CD4-positive, CD25-positive, alpha-beta regulatory T cell (primary cell): ENCODE measurements at regions not wholly inside any gene's neighbourhood (a gene's known extent, or its start where the extent isn't known, plus 50 kb on each side); places are given as distances from the start of the nearest gene placed in this dataset.

Experiments used
- ATAC-seq, 2 donors: fragments of 150-1000 bp; cut with Tn5 transposase; one replicate each; pipeline ENCODE4 v1.10.0; 2021; ENCODE audit warnings: low read depth in 2 of 2, moderate number of reproducible peaks in 2 of 2, moderate library complexity in 1 of 2
- DNase-seq, 3 donors: peaks; one replicate each; pipeline versions ENCODE4 v3.0.0 to v3.0.0-alpha.2; 2012 to 2022; ENCODE audit warnings: mixed read lengths in 1 of 3
- H3K27ac ChIP-seq: one replicate; pipeline ENCODE4 v1.7.0; 2013; ENCODE audit warnings: mild to moderate bottlenecking, low read length; ENCODE audit not compliant: insufficient read depth, poor library complexity, severe bottlenecking
- H3K27me3 ChIP-seq: one replicate; pipeline ENCODE4 v1.7.0; 2013; ENCODE audit warnings: low read length; ENCODE audit not compliant: control insufficient read depth, insufficient read depth
- H3K36me3 ChIP-seq: one replicate; pipeline ENCODE4 v1.7.0; 2013; ENCODE audit warnings: mild to moderate bottlenecking, low read length, moderate library complexity; ENCODE audit not compliant: control insufficient read depth, insufficient read depth
- H3K4me1 ChIP-seq: 2 replicates; pipeline ENCODE4 v1.7.0; 2013; ENCODE audit warnings: mild to moderate bottlenecking, low read length; ENCODE audit not compliant: insufficient read depth, control insufficient read depth, poor library complexity, severe bottlenecking
- H3K4me3 ChIP-seq: one replicate; pipeline ENCODE4 v1.7.0; 2013; ENCODE audit warnings: low read depth, mild to moderate bottlenecking, low read length, moderate library complexity
- H3K9me3 ChIP-seq, 2 experiments: 1 replicate in 1 of 2; 2 replicates in 1 of 2; pipeline ENCODE4 v1.7.0; 2013; ENCODE audit warnings: low read length in 2 of 2, mild to moderate bottlenecking in 1 of 2, moderate library complexity in 1 of 2; ENCODE audit not compliant: control insufficient read depth in 2 of 2
- H3K27ac Mint-ChIP-seq, 3 donors: one replicate each; pipeline ENCODE4 v1.8.0; 2020 to 2022; ENCODE audit warnings: mild to moderate bottlenecking in 3 of 3, mixed read lengths in 3 of 3, moderate library complexity in 2 of 3
- H3K27me3 Mint-ChIP-seq: one replicate; pipeline ENCODE4 v1.8.0; 2022; ENCODE audit warnings: mild to moderate bottlenecking, mixed read lengths
- H3K36me3 Mint-ChIP-seq: one replicate; pipeline ENCODE4 v1.8.0; 2020; ENCODE audit warnings: mixed read lengths
- H3K4me1 Mint-ChIP-seq, 4 donors: one replicate each; pipeline ENCODE4 v1.8.0; 2020 to 2022; ENCODE audit warnings: mixed read lengths in 4 of 4, mild to moderate bottlenecking in 1 of 4
- H3K4me3 Mint-ChIP-seq, 4 donors: one replicate each; pipeline ENCODE4 v1.8.0; 2020 to 2022; ENCODE audit warnings: mild to moderate bottlenecking in 4 of 4, mixed read lengths in 4 of 4, moderate library complexity in 3 of 4
- H3K9me3 Mint-ChIP-seq, 7 donors: one replicate each; pipeline ENCODE4 v1.8.0; 2020 to 2022; ENCODE audit warnings: mixed read lengths in 7 of 7, mild to moderate bottlenecking in 3 of 7, moderate library complexity in 2 of 7

DNA sequence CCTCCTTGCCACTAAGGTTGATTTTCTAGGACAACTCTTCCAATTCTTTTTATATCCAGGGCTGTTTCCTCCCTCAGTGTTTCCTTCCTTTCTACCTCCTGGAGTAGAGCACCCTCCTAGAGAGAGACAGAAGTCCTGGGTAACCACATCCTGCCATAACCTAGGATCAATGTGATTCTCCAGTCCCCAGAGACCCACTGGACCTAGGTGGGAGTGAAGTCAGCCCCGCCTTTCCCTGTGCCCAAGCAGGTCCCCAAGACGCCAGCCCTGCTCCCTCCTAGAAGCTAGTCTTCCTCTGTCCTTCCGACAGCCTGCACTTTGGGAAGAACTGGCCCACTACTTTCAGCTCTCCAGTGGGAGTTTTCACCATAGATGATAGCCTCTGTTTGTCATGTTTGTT is 166.8 kb upstream of the PLEKHG7 start:
- DNase-seq (no peak), ATAC-seq (no peak)
- Histone ChIP-seq H3K4me1 (peaks cover 22% of the 10 kb centered on the region), H3K36me3 (no peaks in the 10 kb centered on the region), H3K4me3 (no peak overlapping the region), H3K9me3 (no peaks in the 10 kb centered on the region), H3K27me3 (no peaks in the 10 kb centered on the region), H3K27ac (no peak overlapping the region)
- Mint-ChIP-seq H3K4me1 (peaks cover 19 to 36% (median 32%) of the 10 kb centered on the region in 4 donors), H3K9me3 (peaks cover 0 to 3% (median 0%) of the 10 kb centered on the region in 7 donors), H3K27ac (peak overlapping the region in 1 of 3 donors; percentile 44), H3K4me3 (no peak overlapping the region), H3K36me3 (no peaks in the 10 kb centered on the region), H3K27me3 (no peaks in the 10 kb centered on the region)

DNA sequence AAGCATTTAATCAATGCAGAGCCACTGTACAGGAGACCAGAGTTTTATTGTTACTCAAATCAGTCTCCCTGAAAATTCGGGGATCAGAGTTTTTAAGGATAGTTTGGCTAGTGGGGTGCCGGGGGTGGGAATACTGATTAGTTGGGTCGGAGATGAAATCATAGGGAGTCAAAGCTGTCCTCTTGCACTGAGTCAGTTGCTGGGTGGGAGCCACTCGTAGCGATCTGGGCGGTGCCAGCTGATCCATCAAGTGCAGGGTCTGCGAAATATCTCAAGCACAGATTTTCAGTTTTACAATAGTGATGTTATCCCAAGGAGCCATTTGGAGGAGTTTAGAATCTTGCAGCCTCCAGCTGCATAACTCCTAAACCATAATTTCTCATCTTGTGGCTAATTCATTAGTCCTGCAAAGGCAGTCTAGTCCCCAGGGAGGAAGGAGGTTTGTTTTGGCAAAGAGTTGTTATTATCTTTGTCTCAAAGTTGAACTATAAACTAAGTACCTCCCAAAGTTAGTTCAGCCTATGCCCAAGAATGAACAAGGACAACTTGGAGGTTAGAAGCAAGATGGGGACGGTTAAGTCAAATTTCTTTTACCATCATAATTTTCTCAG is 169.4 kb upstream of the PLEKHG7 start:
- peaks cover 10 to 20% (median 13%) of the 10 kb centered on the region in 4 donors for H3K4me1 Mint-ChIP-seq
- no peak overlapping the region for H3K4me3 Mint-ChIP-seq
- Histone ChIP-seq H3K27ac (no peak overlapping the region), H3K9me3 (no peaks in the 10 kb centered on the region), H3K27me3 (no peaks in the 10 kb centered on the region), H3K4me1 (no peaks in the 10 kb centered on the region), H3K4me3 (no peak overlapping the region), H3K36me3 (no peaks in the 10 kb centered on the region)
- H3K9me3 Mint-ChIP-seq: peaks cover 0 to 3% (median 0%) of the 10 kb centered on the region in 7 donors
- ATAC-seq: no peak
- H3K27me3 Mint-ChIP-seq: no peaks in the 10 kb centered on the region
- no peak for DNase-seq
- H3K27ac Mint-ChIP-seq: peak overlapping the region in 1 of 3 donors; percentile 10
- H3K36me3 Mint-ChIP-seq: peaks cover 8% of the 10 kb centered on the region

- Histone ChIP-seq H3K4me3 (no peak overlapping the region), H3K4me1 (no peaks in the 10 kb centered on the region), H3K27ac (no peak overlapping the region), H3K36me3 (no peaks in the 10 kb centered on the region), H3K27me3 (no peaks in the 10 kb centered on the region), H3K9me3 (no peaks in the 10 kb centered on the region)
- Mint-ChIP-seq H3K27ac (peak overlapping the region in 1 of 3 donors; percentile 64), H3K9me3 (peaks cover 0 to 3% (median 0%) of the 10 kb centered on the region in 7 donors), H3K27me3 (no peaks in the 10 kb centered on the region), H3K4me1 (peaks cover 0 to 22% (median 4%) of the 10 kb centered on the region in 4 donors), H3K4me3 (no peak overlapping the region), H3K36me3 (peaks cover 8% of the 10 kb centered on the region)
- DNase-seq: no peak
- no peak for ATAC-seq
Measured at GRCh38 chr12:92530706-92531105, 172.1 kb upstream of the PLEKHG7 start.

GRCh38 chr12:92529944-92530343 is 172.8 kb upstream of the PLEKHG7 start:
- H3K27ac ChIP-seq: no peak overlapping the region
- no peak for ATAC-seq
- peaks cover 8% of the 10 kb centered on the region for H3K36me3 Mint-ChIP-seq

DNA sequence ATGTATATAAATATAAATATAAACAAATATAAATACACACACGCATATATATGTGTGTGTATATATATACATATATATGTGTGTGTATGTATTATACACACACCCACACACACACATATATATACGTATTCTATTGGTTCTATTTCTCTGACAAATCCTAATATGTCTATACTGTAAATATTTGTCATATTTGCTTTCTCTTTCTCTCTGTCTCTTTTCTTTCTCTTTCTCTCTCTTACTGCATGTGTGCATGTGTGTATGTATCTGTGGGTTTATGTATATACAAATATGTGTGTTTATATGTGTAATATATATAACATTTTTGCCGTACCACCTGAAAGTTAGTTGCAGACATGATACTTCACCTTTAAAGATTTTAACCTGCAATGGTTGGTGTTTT is 174.2 kb upstream of the PLEKHG7 start:
- H3K4me3 Mint-ChIP-seq: no peak overlapping the region
- no peaks in the 10 kb centered on the region for H3K9me3 ChIP-seq
- no peaks in the 10 kb centered on the region for H3K4me1 ChIP-seq
- ATAC-seq (no peak), DNase-seq (no peak)
- no peaks in the 10 kb centered on the region for H3K36me3 ChIP-seq
- H3K27ac ChIP-seq: no peak overlapping the region
- no peaks in the 10 kb centered on the region for H3K27me3 Mint-ChIP-seq
- no peak overlapping the region for H3K4me3 ChIP-seq
- H3K36me3 Mint-ChIP-seq: peaks cover 8% of the 10 kb centered on the region
- H3K9me3 Mint-ChIP-seq: peaks cover 0 to 4% (median 0%) of the 10 kb centered on the region in 7 donors
- peaks cover 0 to 31% (median 9%) of the 10 kb centered on the region in 4 donors for H3K4me1 Mint-ChIP-seq
- H3K27me3 ChIP-seq: no peaks in the 10 kb centered on the region
- no peak overlapping the region for H3K27ac Mint-ChIP-seq

More at GRCh38 chr12:92529944-92530343, 172.8 kb upstream of the PLEKHG7 start:
- Mint-ChIP-seq H3K4me3 (no peak overlapping the region), H3K4me1 (peaks cover 0 to 26% (median 3%) of the 10 kb centered on the region in 4 donors), H3K27ac (peak overlapping the region in 1 of 3 donors; percentile 2), H3K9me3 (peaks cover 0 to 4% (median 0%) of the 10 kb centered on the region in 7 donors), H3K27me3 (no peaks in the 10 kb centered on the region)
- Histone ChIP-seq H3K27me3 (no peaks in the 10 kb centered on the region), H3K4me1 (no peaks in the 10 kb centered on the region), H3K4me3 (no peak overlapping the region), H3K9me3 (no peaks in the 10 kb centered on the region), H3K36me3 (no peaks in the 10 kb centered on the region)
- no peak for DNase-seq

GRCh38 chr12:92528097-92528496 is 174.7 kb upstream of the PLEKHG7 start:
- H3K9me3 ChIP-seq: no peaks in the 10 kb centered on the region
- peaks cover 8% of the 10 kb centered on the region for H3K36me3 Mint-ChIP-seq
- DNase-seq (no peak), ATAC-seq (no peak)
- H3K27me3 ChIP-seq: no peaks in the 10 kb centered on the region
- H3K4me3 Mint-ChIP-seq: no peak overlapping the region
- H3K36me3 ChIP-seq: no peaks in the 10 kb centered on the region
- no peaks in the 10 kb centered on the region for H3K4me1 ChIP-seq
- H3K27me3 Mint-ChIP-seq: no peaks in the 10 kb centered on the region
- H3K27ac Mint-ChIP-seq: no peak overlapping the region
- H3K9me3 Mint-ChIP-seq: peaks cover 0 to 4% (median 2%) of the 10 kb centered on the region in 7 donors
- H3K27ac ChIP-seq: no peak overlapping the region
- no peak overlapping the region for H3K4me3 ChIP-seq
- H3K4me1 Mint-ChIP-seq: peaks cover 0 to 30% (median 9%) of the 10 kb centered on the region in 4 donors

GRCh38 chr12:92524489-92524888 is 178.3 kb upstream of the PLEKHG7 start:
- peak overlapping the region in 1 of 3 donors; percentile 15 for H3K27ac Mint-ChIP-seq
- H3K9me3 Mint-ChIP-seq: peaks cover 0 to 6% (median 3%) of the 10 kb centered on the region in 7 donors
- peak overlapping the region in 1 of 4 donors; percentile 20 for H3K4me3 Mint-ChIP-seq

GRCh38 chr12:92520511-92520910 is 182.3 kb upstream of the PLEKHG7 start:
- Histone ChIP-seq H3K4me3 (no peak overlapping the region), H3K9me3 (no peaks in the 10 kb centered on the region), H3K4me1 (no peaks in the 10 kb centered on the region), H3K27me3 (no peaks in the 10 kb centered on the region), H3K36me3 (no peaks in the 10 kb centered on the region), H3K27ac (no peak overlapping the region)
- peaks cover 0 to 6% (median 4%) of the 10 kb centered on the region in 7 donors for H3K9me3 Mint-ChIP-seq
- H3K36me3 Mint-ChIP-seq: peaks cover 3% of the 10 kb centered on the region
- no peak overlapping the region for H3K27ac Mint-ChIP-seq
- H3K4me3 Mint-ChIP-seq: no peak overlapping the region
- H3K4me1 Mint-ChIP-seq: peaks cover 6 to 15% (median 10%) of the 10 kb centered on the region in 4 donors
- no peaks in the 10 kb centered on the region for H3K27me3 Mint-ChIP-seq
- ATAC-seq (no peak), DNase-seq (no peak)

More at GRCh38 chr12:92524489-92524888, 178.3 kb upstream of the PLEKHG7 start:
- Histone ChIP-seq H3K4me1 (no peaks in the 10 kb centered on the region), H3K4me3 (peak overlapping the region; percentile 8), H3K27ac (no peak overlapping the region), H3K27me3 (no peaks in the 10 kb centered on the region), H3K36me3 (no peaks in the 10 kb centered on the region), H3K9me3 (no peaks in the 10 kb centered on the region)
- ATAC-seq (no peak), DNase-seq (no peak)
- Mint-ChIP-seq H3K4me1 (peaks cover 5 to 26% (median 10%) of the 10 kb centered on the region in 4 donors), H3K36me3 (peaks cover 5% of the 10 kb centered on the region), H3K27me3 (no peaks in the 10 kb centered on the region)
